ENCODE measurements at regions not wholly inside any gene's neighbourhood (a gene's known extent, or its start where the extent isn't known, plus 50 kb on each side); places are given as distances from the start of the nearest gene placed in this dataset.
"Not testable (repeated sequence)": the region's sequence is repeated elsewhere in the genome, so short reads cannot be mapped to it uniquely, and the experiment has no call there.

DNA sequence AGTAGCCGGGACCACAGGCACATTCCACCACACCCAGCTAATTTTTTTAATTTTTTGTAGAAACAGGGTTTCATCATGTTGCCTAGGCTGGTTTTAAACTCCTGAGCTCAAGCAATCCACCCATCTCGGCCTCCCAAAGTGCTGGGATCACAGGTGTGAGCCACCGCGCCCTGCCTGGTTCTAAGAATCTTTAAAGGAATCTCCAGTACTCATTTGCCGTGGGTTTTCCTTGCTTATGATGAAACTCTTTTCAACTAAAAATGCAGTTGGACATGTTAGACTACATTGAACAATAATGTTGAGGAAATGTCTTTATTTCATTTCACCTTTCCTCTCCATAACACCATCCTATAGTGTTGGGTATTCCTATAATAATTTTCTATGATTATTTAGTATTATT, 121.6 kb downstream of the ZNF281 start:
- FAIRE-seq (no peak), DNase-seq (no peak)
- H3K27ac ChIP-seq (ENCODE audit: low read depth in 2 of 2, low read length in 2 of 2) = no peak overlapping the region
- H3K9ac ChIP-seq (ENCODE audit: low read length in 3 of 3) = no peak overlapping the region
- H3K36me3 ChIP-seq (ENCODE audit: control insufficient read depth in 2 of 3, insufficient read depth in 3 of 3, low read length in 3 of 3) = no peaks in the 10 kb centered on the region
- no peaks in the 10 kb centered on the region for H3K9me3 ChIP-seq (ENCODE audit: control insufficient read depth in 2 of 3, insufficient read depth in 1 of 3, low read length in 3 of 3)
- no peak overlapping the region for H3K4me3 ChIP-seq (ENCODE audit: low read length in 3 of 3)
- H3K4me1 ChIP-seq (ENCODE audit: control insufficient read depth in 2 of 3, insufficient read depth in 2 of 3, low read depth in 1 of 3, low read length in 3 of 3) = no peaks in the 10 kb centered on the region
- intact Hi-C loops (cut with DNase I) = no loop called here
- H3K27me3 ChIP-seq (ENCODE audit: control insufficient read depth, insufficient read depth, low read length) = no peaks in the 10 kb centered on the region
- TF ChIP-seq, protein P1, sequence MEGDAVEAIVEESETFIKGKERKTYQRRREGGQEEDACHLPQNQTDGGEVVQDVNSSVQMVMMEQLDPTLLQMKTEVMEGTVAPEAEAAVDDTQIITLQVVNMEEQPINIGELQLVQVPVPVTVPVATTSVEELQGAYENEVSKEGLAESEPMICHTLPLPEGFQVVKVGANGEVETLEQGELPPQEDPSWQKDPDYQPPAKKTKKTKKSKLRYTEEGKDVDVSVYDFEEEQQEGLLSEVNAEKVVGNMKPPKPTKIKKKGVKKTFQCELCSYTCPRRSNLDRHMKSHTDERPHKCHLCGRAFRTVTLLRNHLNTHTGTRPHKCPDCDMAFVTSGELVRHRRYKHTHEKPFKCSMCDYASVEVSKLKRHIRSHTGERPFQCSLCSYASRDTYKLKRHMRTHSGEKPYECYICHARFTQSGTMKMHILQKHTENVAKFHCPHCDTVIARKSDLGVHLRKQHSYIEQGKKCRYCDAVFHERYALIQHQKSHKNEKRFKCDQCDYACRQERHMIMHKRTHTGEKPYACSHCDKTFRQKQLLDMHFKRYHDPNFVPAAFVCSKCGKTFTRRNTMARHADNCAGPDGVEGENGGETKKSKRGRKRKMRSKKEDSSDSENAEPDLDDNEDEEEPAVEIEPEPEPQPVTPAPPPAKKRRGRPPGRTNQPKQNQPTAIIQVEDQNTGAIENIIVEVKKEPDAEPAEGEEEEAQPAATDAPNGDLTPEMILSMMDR (IDR thresholded peaks at IDR 0.05; ENCODE audit: borderline replicate concordance, extremely low read depth, insufficient read depth) = no peak

DNA sequence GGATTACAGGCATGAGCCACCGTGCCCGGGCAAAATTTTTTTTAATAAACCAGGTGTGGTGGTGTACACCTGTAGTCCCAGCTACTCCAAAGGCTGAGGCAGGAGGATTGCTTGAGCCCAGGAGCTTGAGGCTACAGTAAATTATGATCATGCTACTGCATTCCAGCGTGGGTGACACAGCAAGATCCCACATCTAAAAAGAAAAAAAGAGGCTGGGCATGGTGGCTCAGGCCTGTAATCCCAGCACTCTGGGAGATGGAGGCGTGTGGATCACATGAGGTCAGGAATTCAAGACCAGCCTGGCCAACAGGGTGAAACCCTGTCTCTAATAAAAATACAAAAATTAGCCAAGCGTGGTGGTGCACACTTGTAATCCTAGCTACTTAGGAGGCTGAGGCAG, 125.6 kb downstream of the ZNF281 start:
- H3K4me1 ChIP-seq (ENCODE audit: control insufficient read depth in 2 of 3, insufficient read depth in 2 of 3, low read depth in 1 of 3, low read length in 3 of 3); H3K4me3 ChIP-seq (ENCODE audit: low read length in 3 of 3); H3K36me3 ChIP-seq (ENCODE audit: control insufficient read depth in 2 of 3, insufficient read depth in 3 of 3, low read length in 3 of 3); H3K9me3 ChIP-seq (ENCODE audit: control insufficient read depth in 2 of 3, insufficient read depth in 1 of 3, low read length in 3 of 3); H3K27me3 ChIP-seq (ENCODE audit: control insufficient read depth, insufficient read depth, low read length); H3K9ac ChIP-seq (ENCODE audit: low read length in 3 of 3); FAIRE-seq; H3K27ac ChIP-seq (ENCODE audit: low read depth in 2 of 2, low read length in 2 of 2); DNase-seq; intact Hi-C loops (cut with DNase I): not testable (repeated sequence)

DNA sequence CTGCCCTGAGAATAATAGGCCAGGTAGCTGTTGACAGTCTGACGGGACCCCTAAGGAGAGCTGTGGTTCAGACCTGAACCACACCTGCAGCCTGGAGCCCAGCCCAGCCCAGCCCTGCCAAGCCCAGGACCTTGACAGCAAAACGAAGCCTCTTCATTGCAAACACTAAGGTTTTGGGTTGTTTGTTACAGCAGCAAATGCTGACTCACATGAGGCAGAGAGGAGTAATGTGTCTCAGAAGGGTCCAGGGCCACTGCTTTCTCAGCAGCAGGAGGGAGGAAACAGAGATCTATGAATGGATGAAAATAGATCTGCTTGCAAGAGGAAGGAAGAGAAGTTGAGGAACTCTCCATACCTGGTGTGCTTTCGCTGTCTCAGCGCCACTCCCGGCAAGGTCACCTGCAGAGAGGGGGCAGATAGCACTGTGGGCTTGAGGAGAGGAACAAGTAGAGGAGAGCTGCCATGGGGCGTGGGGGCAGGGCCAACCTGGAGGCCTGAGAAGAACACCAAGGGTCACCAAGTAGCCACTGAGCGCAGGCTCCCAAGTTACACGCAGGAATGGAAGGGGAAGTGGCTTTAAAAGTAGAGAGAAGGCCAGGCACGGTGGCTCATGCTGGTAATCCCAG, 127.2 kb downstream of the ZNF281 start:
- FAIRE-seq = no peak
- intact Hi-C loops (cut with DNase I) = no loop called here
- TF ChIP-seq, protein P1 (IDR thresholded peaks at IDR 0.05; ENCODE audit: borderline replicate concordance, extremely low read depth, insufficient read depth) = no peak
- no peak overlapping the region for H3K27ac ChIP-seq (ENCODE audit: low read depth in 2 of 2, low read length in 2 of 2)
- H3K36me3 ChIP-seq (ENCODE audit: control insufficient read depth in 2 of 3, insufficient read depth in 3 of 3, low read length in 3 of 3) = no peaks in the 10 kb centered on the region
- no peaks in the 10 kb centered on the region for H3K4me1 ChIP-seq (ENCODE audit: control insufficient read depth in 2 of 3, insufficient read depth in 2 of 3, low read depth in 1 of 3, low read length in 3 of 3)
- no peaks in the 10 kb centered on the region for H3K27me3 ChIP-seq (ENCODE audit: control insufficient read depth, insufficient read depth, low read length)
- no peak overlapping the region for H3K9ac ChIP-seq (ENCODE audit: low read length in 3 of 3)
- H3K9me3 ChIP-seq (ENCODE audit: control insufficient read depth in 2 of 3, insufficient read depth in 1 of 3, low read length in 3 of 3) = no peaks in the 10 kb centered on the region
- DNase-seq = no peak
- H3K4me3 ChIP-seq (ENCODE audit: low read length in 3 of 3) = no peak overlapping the region

- H3K36me3 ChIP-seq (ENCODE audit: control insufficient read depth in 2 of 3, insufficient read depth in 3 of 3, low read length in 3 of 3) = no peaks in the 10 kb centered on the region
- TF ChIP-seq, protein P1 (IDR thresholded peaks at IDR 0.05; ENCODE audit: borderline replicate concordance, extremely low read depth, insufficient read depth) = no peak
- FAIRE-seq (no peak), DNase-seq (no peak)
- H3K9me3 ChIP-seq (ENCODE audit: control insufficient read depth in 2 of 3, insufficient read depth in 1 of 3, low read length in 3 of 3) = no peaks in the 10 kb centered on the region
- no peaks in the 10 kb centered on the region for H3K4me1 ChIP-seq (ENCODE audit: control insufficient read depth in 2 of 3, insufficient read depth in 2 of 3, low read depth in 1 of 3, low read length in 3 of 3)
- H3K4me3 ChIP-seq (ENCODE audit: low read length in 3 of 3) = no peak overlapping the region
- no peak overlapping the region for H3K9ac ChIP-seq (ENCODE audit: low read length in 3 of 3)
- intact Hi-C loops (cut with DNase I) = no loop called here
- H3K27me3 ChIP-seq (ENCODE audit: control insufficient read depth, insufficient read depth, low read length) = no peaks in the 10 kb centered on the region
- no peak overlapping the region for H3K27ac ChIP-seq (ENCODE audit: low read depth in 2 of 2, low read length in 2 of 2)
Measured at GRCh38 chr1:200281201-200281835, 128.5 kb downstream of the ZNF281 start.

Measured in kidney (tissue), 13 donors.